ENCODE measurements at regions not wholly inside any gene's neighbourhood (a gene's known extent, or its start where the extent isn't known, plus 50 kb on each side); places are given as distances from the start of the nearest gene placed in this dataset.

DNA sequence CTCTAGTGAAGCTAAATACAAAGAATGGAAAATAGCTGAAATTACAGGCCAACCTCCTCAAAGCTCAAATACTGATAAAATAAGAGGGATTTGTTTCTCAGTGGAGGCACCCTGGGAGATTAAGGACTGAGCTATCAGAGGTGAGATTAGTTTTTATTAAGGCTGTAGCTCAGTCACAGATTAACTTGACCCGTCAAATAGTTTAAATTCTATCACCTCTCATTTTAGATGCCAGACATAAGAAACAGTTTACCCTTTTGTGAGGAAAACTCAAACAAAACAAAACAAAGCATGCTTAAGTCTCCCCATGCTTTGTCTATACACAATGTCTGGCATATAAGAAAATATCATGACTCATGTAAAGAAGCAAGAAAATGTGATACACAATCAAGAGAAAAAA, 208.3 kb upstream of the PMFBP1 start (continued):
- TF ChIP-seq NANOG (IDR thresholded peaks at IDR 0.05; ENCODE audit: insufficient read depth, low read depth, low read length, poor library complexity, severe bottlenecking) (no peak), BCL11A (IDR thresholded peaks at IDR 0.05; ENCODE audit: low read depth in 2 of 2, low read length in 2 of 2) (no peak), RAD21 (IDR thresholded peaks at IDR 0.05 in 1 of 2, conservative IDR thresholded peaks at IDR 0.05 in 1 of 2; ENCODE audit: low read depth in 2 of 2, low read length in 2 of 2) (no peak), BRCA1 (IDR thresholded peaks at IDR 0.05; ENCODE audit: low read depth, low read length) (no peak), KDM1A (IDR thresholded peaks at IDR 0.05; ENCODE audit: borderline replicate concordance, low read length) (no peak), JUN (IDR thresholded peaks at IDR 0.05; ENCODE audit: low read depth, low read length) (no peak), EP300 (IDR thresholded peaks at IDR 0.05; ENCODE audit: borderline replicate concordance in 1 of 2, low read depth in 2 of 2, low read length in 2 of 2) (no peak), RFX5 (IDR thresholded peaks at IDR 0.05; ENCODE audit: borderline replicate concordance, low read depth, low read length) (no peak), MAFK (IDR thresholded peaks at IDR 0.05; ENCODE audit: low read depth, low read length) (no peak)
